ENCODE measurements at regions not wholly inside any gene's neighbourhood (a gene's known extent, or its start where the extent isn't known, plus 50 kb on each side); places are given as distances from the start of the nearest gene placed in this dataset.

DNA sequence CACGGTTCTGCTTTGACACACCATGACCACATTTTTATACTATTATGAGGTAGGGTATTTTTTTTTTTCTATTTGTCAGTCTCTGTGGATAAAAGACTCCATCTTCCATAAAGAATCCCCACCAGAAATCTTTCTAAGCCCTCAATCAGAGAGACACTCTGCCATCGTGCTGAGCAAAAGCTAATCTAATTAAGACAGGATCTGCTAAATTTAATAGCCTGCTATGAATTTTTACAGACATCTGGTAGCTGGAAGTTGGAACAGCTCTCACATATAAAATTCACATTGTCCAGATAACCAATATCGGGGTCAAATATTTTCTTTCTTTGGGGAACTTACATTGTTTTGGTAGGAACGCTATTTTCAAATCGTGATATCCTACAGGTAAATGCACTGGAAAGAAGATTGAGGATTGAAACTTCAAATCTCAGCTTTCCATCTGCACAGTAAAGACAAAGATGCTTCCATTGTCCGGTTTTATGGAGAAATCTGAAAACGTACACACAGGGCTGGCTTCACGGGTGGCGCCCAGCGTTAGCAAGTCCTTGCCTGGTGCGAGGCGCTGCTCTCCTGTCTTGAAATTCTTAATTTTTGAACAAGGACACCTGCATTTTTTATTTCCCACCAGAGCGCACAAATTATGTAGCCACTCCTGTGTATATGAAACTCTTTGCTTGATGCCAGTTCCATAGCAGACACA, 573.8 kb upstream of the NOX3 start:
- Histone ChIP-seq H3K27me3 (replicated peaks; ENCODE audit: insufficient read depth) (no peaks in the 10 kb centered on the region), H3K4me1 (replicated peaks) (no peaks in the 10 kb centered on the region), H3K36me3 (no peaks in the 10 kb centered on the region), H3K27ac (no peak overlapping the region), H3K4me3 (no peak overlapping the region), H3K9me3 (no peaks in the 10 kb centered on the region)
- 67% methylated on average over 13 of the region's 13 CpGs for WGBS
- intact Hi-C loops (cut with DNase I): no loop called here
- no peak for DNase-seq (ENCODE audit: low spot score)
- TF ChIP-seq POLR2A (IDR thresholded peaks at IDR 0.05): no peak
- no peak for TF ChIP-seq POLR2AphosphoS5 (IDR thresholded peaks at IDR 0.05)
- TF ChIP-seq CTCF (IDR thresholded peaks at IDR 0.05): no peak

DNA sequence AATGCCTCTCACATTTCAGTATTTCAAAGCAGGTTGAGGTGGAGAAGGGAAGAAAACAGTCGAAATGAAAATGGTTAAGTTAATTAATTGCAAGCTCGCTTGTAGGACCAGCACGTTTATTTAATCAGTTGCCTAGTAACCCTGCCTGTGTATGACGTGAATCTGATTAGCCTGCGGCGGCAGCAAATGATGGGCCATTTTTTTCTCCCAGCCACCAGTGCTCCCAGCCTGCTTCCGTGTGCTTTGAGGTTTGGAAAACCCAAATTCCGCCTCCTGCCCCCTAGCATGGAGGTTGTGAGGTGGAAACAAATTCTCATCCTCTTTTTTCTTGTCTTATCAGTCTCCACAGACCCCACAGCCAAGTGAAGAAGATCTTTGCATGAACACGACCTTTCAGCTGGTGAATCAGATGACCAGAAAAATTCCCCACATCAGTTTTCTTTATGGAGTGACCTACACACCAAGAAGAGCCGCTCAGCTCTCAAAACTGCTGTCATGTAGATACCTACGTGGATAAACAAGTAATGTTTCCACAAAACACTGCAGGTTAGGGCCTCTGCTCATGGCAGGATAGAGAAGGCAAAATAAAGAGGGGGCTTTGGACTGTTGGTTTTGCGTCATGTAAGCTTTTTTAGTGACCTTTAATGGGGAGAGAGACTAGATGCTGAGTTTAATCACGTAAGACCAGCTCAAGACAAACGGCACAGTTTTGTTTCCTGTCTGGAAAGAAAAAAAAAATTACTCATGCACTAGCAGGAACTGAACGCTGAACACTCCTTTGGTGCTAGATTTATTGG, 572.9 kb upstream of the NOX3 start:
- TF ChIP-seq POLR2A (IDR thresholded peaks at IDR 0.05) (no peak), CTCF (IDR thresholded peaks at IDR 0.05) (peak in 1 of 4 experiments; percentile 15)
- intact Hi-C loops (cut with DNase I): no loop called here
- DNase-seq (ENCODE audit: low spot score): no peak

DNA sequence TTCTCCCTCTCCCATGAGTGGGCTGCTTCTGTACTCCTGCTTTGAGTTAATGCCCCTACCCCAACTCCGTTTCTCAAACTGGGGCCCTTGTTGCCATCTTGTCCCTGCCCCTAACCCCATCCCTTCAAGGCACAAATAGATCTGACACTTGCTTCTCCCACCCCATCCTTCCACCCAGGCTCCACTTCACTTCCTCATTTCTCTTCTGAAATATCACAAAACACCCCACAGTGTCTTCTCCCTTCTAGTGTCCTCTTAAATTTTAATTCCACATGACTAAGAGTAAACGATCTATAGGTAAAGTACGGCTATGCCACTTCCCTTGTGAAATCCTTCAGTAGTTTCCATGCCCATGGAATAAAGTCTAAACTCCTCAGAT, 571.6 kb upstream of the NOX3 start:
- 97% methylated on average over 3 of the region's 3 CpGs for WGBS
- no peak for DNase-seq (ENCODE audit: low spot score)
- H3K4me3 ChIP-seq: no peak overlapping the region
- H3K36me3 ChIP-seq: no peaks in the 10 kb centered on the region
- intact Hi-C loops (cut with DNase I): no loop called here
- no peak for TF ChIP-seq CTCF (IDR thresholded peaks at IDR 0.05)
- no peak for TF ChIP-seq POLR2A (IDR thresholded peaks at IDR 0.05)
- no peak for TF ChIP-seq POLR2AphosphoS5 (IDR thresholded peaks at IDR 0.05)
- H3K27me3 ChIP-seq (replicated peaks; ENCODE audit: insufficient read depth): no peaks in the 10 kb centered on the region
- H3K4me1 ChIP-seq (replicated peaks): no peaks in the 10 kb centered on the region
- no peak overlapping the region for H3K27ac ChIP-seq
- H3K9me3 ChIP-seq: no peaks in the 10 kb centered on the region

More for the DNA sequence above, 572.9 kb upstream of the NOX3 start:
- Histone ChIP-seq H3K9me3 (no peaks in the 10 kb centered on the region), H3K27ac (no peak overlapping the region), H3K36me3 (no peaks in the 10 kb centered on the region), H3K4me3 (no peak overlapping the region), H3K4me1 (replicated peaks) (no peaks in the 10 kb centered on the region), H3K27me3 (replicated peaks; ENCODE audit: insufficient read depth) (no peaks in the 10 kb centered on the region)
- 50% methylated on average over 15 of the region's 15 CpGs for WGBS

GRCh38 chr6:156026486-156027247, 571.0 kb upstream of the NOX3 start:
- Histone ChIP-seq H3K4me1 (replicated peaks) (no peaks in the 10 kb centered on the region), H3K4me3 (no peak overlapping the region), H3K27me3 (replicated peaks; ENCODE audit: insufficient read depth) (no peaks in the 10 kb centered on the region), H3K27ac (no peak overlapping the region), H3K36me3 (no peaks in the 10 kb centered on the region), H3K9me3 (no peaks in the 10 kb centered on the region)
- DNase-seq (ENCODE audit: low spot score): no peak
- WGBS: 68% methylated on average over 4 of the region's 4 CpGs
- intact Hi-C loops (cut with DNase I): no loop called here
- TF ChIP-seq POLR2A (IDR thresholded peaks at IDR 0.05): no peak
- no peak for TF ChIP-seq POLR2AphosphoS5 (IDR thresholded peaks at IDR 0.05)
- TF ChIP-seq CTCF (IDR thresholded peaks at IDR 0.05): no peak

All from prostate gland (tissue), 2 donors.